Sigmoid colon (tissue), 4 donors: ENCODE measurements at regions not wholly inside any gene's neighbourhood (a gene's known extent, or its start where the extent isn't known, plus 50 kb on each side); places are given as distances from the start of the nearest gene placed in this dataset.

ENCODE experiments used
- EP300 ChIP-seq, 4 donors: sonication (generic); formaldehyde crosslinking; IDR thresholded peaks; one replicate each; pipeline ENCODE4 v1.6.1; 2017; ENCODE audit warnings: antibody characterized with exemption in 4 of 4
- POLR2A ChIP-seq, 2 donors: fragments of 450-650 bp; IDR thresholded peaks; one replicate each; pipeline ENCODE4 v1.6.1; 2016; ENCODE audit warnings: antibody characterized with exemption in 2 of 2, mild to moderate bottlenecking in 2 of 2, moderate library complexity in 2 of 2

DNA sequence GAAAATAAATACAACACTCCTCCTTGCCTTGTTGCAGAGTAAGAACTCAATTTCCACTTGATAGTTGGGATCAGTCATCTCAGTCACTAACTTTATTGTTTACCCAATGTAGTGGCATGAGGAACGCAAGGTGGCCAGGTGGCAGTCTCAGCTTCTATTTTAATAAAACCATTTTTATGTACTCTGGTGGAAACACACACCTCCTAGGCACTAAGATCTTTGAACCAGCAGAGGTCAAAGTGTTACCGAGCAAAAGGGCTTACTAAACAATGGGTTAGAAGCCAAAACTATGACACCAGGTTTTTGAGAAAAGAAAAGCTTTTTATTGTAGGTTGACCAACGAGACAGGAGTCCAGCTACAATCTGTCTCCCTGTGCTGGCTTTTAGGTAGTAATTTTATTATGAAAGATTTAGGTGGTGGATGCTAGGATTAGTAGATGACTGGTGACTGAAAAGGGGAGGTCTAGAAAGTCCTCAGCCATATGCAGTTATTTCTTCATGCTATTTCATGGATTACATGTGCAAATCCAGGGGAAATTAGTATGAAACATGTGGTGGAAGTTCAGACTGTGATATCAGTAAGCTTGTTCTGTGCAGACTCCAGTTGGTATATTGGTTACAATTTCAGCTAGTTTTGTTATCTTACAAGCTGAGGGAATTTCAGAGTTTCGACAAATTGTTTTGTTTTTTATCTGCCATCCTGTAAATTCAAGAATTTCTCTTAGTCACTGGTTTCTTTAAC lies 122.3 kb downstream of the PCTP start:
- TF ChIP-seq EP300 (IDR thresholded peaks at IDR 0.05) (no peak), POLR2A (IDR thresholded peaks at IDR 0.05) (no peak)
